ENCODE measurements at regions not wholly inside any gene's neighbourhood (a gene's known extent, or its start where the extent isn't known, plus 50 kb on each side); places are given as distances from the start of the nearest gene placed in this dataset.

DNA sequence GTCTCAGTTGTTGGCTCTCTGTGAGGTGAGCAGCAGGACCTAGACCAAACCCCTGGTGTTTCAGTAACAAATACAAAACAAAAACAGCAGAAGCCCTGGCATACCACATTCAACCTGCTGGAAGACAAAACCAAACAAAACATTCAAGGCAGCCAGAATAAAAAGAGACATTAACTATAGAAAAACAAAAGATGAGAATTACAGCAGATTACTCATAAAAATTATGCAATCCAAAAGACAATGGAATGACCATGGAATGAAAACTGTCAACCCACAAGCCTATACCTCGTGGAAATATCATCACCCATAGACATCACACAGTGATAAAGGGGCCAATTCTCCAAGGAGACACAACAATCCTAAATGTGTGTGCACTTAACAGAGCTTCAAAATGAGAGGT lies 106.0 kb upstream of the IQSEC1 start:
- POLR2A ChIA-PET: interaction anchor here (1.2 kb wide), 1 partner anchor 13 kb away, joined by 4 read pairs; no protein-coding TSS in a partner anchor
- Histone ChIP-seq H3K4me1 (ENCODE audit: insufficient read depth, low read length, poor library complexity, severe bottlenecking) (no peaks in the 10 kb centered on the region), H3K4me3 (ENCODE audit: low read depth, low read length, poor library complexity, severe bottlenecking) (no peak overlapping the region), H3K9me2 (ENCODE audit: insufficient read depth, low read length) (no peaks in the 10 kb centered on the region), H3K36me3 (ENCODE audit: insufficient read depth, low read length) (no peaks in the 10 kb centered on the region), H3K79me2 (ENCODE audit: insufficient read depth, low read depth, low read length) (no peaks in the 10 kb centered on the region), H3K27ac (ENCODE audit: low read depth, low read length, poor library complexity, severe bottlenecking) (no peak overlapping the region), H3K9me3 (ENCODE audit: low read length) (peaks cover 15% of the 10 kb centered on the region), H4K20me1 (ENCODE audit: insufficient read depth, low read length) (no peaks in the 10 kb centered on the region), H2AFZ (ENCODE audit: low read length) (no peak overlapping the region), H3K4me2 (ENCODE audit: low read length) (no peak overlapping the region)
- CTCF ChIA-PET (ENCODE audit: unreplicated experiment): no interaction called here
- no TSS peak for BruUV-seq (replicated peaks)
- no peak for TF ChIP-seq EZH2phosphoT487 (IDR thresholded peaks at IDR 0.05; ENCODE audit: borderline replicate concordance, low read depth, low read length)
- TF ChIP-seq, protein P1, sequence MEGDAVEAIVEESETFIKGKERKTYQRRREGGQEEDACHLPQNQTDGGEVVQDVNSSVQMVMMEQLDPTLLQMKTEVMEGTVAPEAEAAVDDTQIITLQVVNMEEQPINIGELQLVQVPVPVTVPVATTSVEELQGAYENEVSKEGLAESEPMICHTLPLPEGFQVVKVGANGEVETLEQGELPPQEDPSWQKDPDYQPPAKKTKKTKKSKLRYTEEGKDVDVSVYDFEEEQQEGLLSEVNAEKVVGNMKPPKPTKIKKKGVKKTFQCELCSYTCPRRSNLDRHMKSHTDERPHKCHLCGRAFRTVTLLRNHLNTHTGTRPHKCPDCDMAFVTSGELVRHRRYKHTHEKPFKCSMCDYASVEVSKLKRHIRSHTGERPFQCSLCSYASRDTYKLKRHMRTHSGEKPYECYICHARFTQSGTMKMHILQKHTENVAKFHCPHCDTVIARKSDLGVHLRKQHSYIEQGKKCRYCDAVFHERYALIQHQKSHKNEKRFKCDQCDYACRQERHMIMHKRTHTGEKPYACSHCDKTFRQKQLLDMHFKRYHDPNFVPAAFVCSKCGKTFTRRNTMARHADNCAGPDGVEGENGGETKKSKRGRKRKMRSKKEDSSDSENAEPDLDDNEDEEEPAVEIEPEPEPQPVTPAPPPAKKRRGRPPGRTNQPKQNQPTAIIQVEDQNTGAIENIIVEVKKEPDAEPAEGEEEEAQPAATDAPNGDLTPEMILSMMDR (conservative IDR thresholded peaks at IDR 0.05; ENCODE audit: low read length): no peak
- intact Hi-C loops (cut with micrococcal nuclease; ENCODE audit: unreplicated experiment): no loop called here
- no peak for DNase-seq (ENCODE audit: low spot score)

DNA sequence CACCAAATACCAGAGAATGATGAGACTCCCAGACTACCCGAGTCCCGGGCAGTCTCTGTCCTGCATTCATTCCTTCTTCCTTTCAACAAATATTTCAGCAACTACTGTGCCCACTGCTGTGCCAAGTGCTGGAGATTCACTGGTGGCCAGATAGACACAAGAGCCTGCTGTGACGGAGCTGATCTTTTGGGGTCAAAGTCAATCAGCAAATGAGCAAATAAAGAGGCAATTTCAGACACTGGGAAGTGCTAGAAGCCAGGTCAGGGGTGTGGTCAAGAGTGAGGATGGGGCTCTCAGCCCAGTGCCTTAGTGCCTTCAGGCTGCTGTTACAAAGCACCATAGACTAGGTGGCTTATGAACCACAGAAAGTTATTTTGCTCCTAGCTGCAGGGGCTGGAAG lies 104.9 kb upstream of the IQSEC1 start:
- CTCF ChIA-PET (ENCODE audit: unreplicated experiment): no interaction called here

DNA sequence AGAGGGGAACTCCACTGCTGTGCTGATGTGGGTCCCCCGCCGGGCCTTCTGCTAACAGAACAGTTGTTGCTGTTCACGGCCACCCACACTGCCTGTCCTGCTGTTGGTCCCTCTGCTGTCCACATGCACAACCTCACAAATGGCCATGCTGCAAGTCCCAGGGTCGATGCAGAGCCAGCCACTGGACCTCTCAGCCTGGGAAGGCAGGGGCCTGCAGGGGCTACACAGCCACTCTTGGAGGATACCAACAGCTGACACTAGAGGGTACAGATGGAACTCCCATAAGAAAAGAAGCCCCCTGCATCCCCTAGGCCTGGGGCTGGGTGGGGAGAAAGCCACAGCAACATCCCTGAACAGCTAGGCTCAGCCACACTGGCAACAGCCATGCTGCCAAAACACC lies 104.4 kb upstream of the IQSEC1 start:
- H3K9me3 ChIP-seq (ENCODE audit: low read length): peaks cover 15% of the 10 kb centered on the region
- no TSS peak for BruUV-seq (replicated peaks)
- intact Hi-C loops (cut with micrococcal nuclease; ENCODE audit: unreplicated experiment): no loop called here
- POLR2A ChIA-PET: no interaction called here
- H3K4me1 ChIP-seq (ENCODE audit: insufficient read depth, low read length, poor library complexity, severe bottlenecking): no peaks in the 10 kb centered on the region
- H4K20me1 ChIP-seq (ENCODE audit: insufficient read depth, low read length): no peaks in the 10 kb centered on the region
- H3K36me3 ChIP-seq (ENCODE audit: insufficient read depth, low read length): no peaks in the 10 kb centered on the region
- no peak for DNase-seq (ENCODE audit: low spot score)
- CTCF ChIA-PET (ENCODE audit: unreplicated experiment): no interaction called here
- H3K4me2 ChIP-seq (ENCODE audit: low read length): no peak overlapping the region
- TF ChIP-seq, protein P1 (conservative IDR thresholded peaks at IDR 0.05; ENCODE audit: low read length): no peak
- TF ChIP-seq EZH2phosphoT487 (IDR thresholded peaks at IDR 0.05; ENCODE audit: borderline replicate concordance, low read depth, low read length): no peak
- no peaks in the 10 kb centered on the region for H3K79me2 ChIP-seq (ENCODE audit: insufficient read depth, low read depth, low read length)
- no peak overlapping the region for H2AFZ ChIP-seq (ENCODE audit: low read length)
- no peaks in the 10 kb centered on the region for H3K9me2 ChIP-seq (ENCODE audit: insufficient read depth, low read length)
- no peak overlapping the region for H3K27ac ChIP-seq (ENCODE audit: low read depth, low read length, poor library complexity, severe bottlenecking)
- H3K4me3 ChIP-seq (ENCODE audit: low read depth, low read length, poor library complexity, severe bottlenecking): no peak overlapping the region

More for the DNA sequence above, 104.9 kb upstream of the IQSEC1 start:
- no peak overlapping the region for H3K27ac ChIP-seq (ENCODE audit: low read depth, low read length, poor library complexity, severe bottlenecking)
- intact Hi-C loops (cut with micrococcal nuclease; ENCODE audit: unreplicated experiment): no loop called here
- no TSS peak for BruUV-seq (replicated peaks)
- peaks cover 15% of the 10 kb centered on the region for H3K9me3 ChIP-seq (ENCODE audit: low read length)
- H3K9me2 ChIP-seq (ENCODE audit: insufficient read depth, low read length): no peaks in the 10 kb centered on the region
- no peaks in the 10 kb centered on the region for H4K20me1 ChIP-seq (ENCODE audit: insufficient read depth, low read length)
- no peak overlapping the region for H3K4me2 ChIP-seq (ENCODE audit: low read length)
- DNase-seq (ENCODE audit: low spot score): no peak
- H3K36me3 ChIP-seq (ENCODE audit: insufficient read depth, low read length): no peaks in the 10 kb centered on the region
- H3K4me3 ChIP-seq (ENCODE audit: low read depth, low read length, poor library complexity, severe bottlenecking): no peak overlapping the region
- no peak overlapping the region for H2AFZ ChIP-seq (ENCODE audit: low read length)
- no peaks in the 10 kb centered on the region for H3K79me2 ChIP-seq (ENCODE audit: insufficient read depth, low read depth, low read length)
- TF ChIP-seq, protein P1 (conservative IDR thresholded peaks at IDR 0.05; ENCODE audit: low read length): no peak
- TF ChIP-seq EZH2phosphoT487 (IDR thresholded peaks at IDR 0.05; ENCODE audit: borderline replicate concordance, low read depth, low read length): no peak
- POLR2A ChIA-PET: interaction anchor here (1.2 kb wide), 1 partner anchor 12 kb away, joined by 4 read pairs; no protein-coding TSS in a partner anchor
- H3K4me1 ChIP-seq (ENCODE audit: insufficient read depth, low read length, poor library complexity, severe bottlenecking): no peaks in the 10 kb centered on the region

Measured in OCI-LY7 (cell line).